ENCODE measurements at regions not wholly inside any gene's neighbourhood (a gene's known extent, or its start where the extent isn't known, plus 50 kb on each side); places are given as distances from the start of the nearest gene placed in this dataset.

DNA sequence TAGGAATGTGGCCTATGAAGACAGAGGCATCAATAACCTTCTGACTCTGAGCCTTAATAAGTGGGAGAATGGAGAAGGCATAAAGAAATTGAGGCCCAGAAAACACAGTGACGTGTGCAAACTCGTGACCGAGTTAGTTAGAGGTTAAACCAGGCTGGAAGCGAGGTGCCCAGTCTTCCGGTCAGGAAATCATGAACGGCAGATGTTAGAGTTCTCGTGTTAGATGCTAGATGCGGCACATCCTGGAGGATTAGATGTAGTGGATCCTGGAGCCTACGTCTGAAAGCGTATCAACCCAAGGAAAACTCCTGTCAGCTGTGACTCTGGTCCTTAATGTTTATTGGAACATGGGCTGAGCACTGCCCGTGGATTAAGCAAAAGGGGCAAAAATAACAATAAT, 275.9 kb downstream of the TCF7L2 start:
- H3K27ac ChIP-seq (replicated peaks; ENCODE audit: low read length), result no peak overlapping the region
- DNase-seq (ENCODE audit: low spot score), result no peak
- H3K36me3 ChIP-seq (replicated peaks in 1 of 2; ENCODE audit: control insufficient read depth in 2 of 2, insufficient read depth in 2 of 2, low read length in 2 of 2), result no peaks in the 10 kb centered on the region
- no peak overlapping the region for H3K9ac ChIP-seq (ENCODE audit: low read depth, low read length, poor library complexity)
- H3K23ac ChIP-seq (ENCODE audit: low read depth, low read length, poor library complexity), result no peak overlapping the region
- H3K9me3 ChIP-seq (replicated peaks in 1 of 2; ENCODE audit: control insufficient read depth in 2 of 2, insufficient read depth in 1 of 2, low read depth in 1 of 2, low read length in 2 of 2), result no peaks in the 10 kb centered on the region
- H3K4me2 ChIP-seq (ENCODE audit: insufficient read depth, low read length, poor library complexity, severe bottlenecking), result no peak overlapping the region
- no peak overlapping the region for H2BK120ac ChIP-seq (ENCODE audit: low read depth, low read length)
- H2AFZ ChIP-seq (ENCODE audit: low read length), result no peak overlapping the region
- H2BK5ac ChIP-seq (ENCODE audit: low read length), result no peak overlapping the region
- no peak overlapping the region for H3K18ac ChIP-seq (ENCODE audit: low read length)
- no peaks in the 10 kb centered on the region for H3K27me3 ChIP-seq (ENCODE audit: control insufficient read depth in 3 of 3, insufficient read depth in 3 of 3, low read depth in 1 of 3, low read length in 3 of 3)
- H2AK5ac ChIP-seq (ENCODE audit: low read depth, low read length), result no peak overlapping the region
- H4K91ac ChIP-seq (ENCODE audit: low read depth, low read length, poor library complexity), result no peak overlapping the region
- H3K79me1 ChIP-seq (ENCODE audit: low read depth, low read length), result no peaks in the 10 kb centered on the region
- no peak overlapping the region for H3K4ac ChIP-seq (ENCODE audit: low read length)
- no peak overlapping the region for H3K4me3 ChIP-seq (ENCODE audit: low read length in 2 of 2)
- WGBS, 2 donors (ENCODE audit: extremely low coverage in 2 of 2, insufficient read length in 2 of 2, insufficient replicate concordance in 1 of 2), result no CpG with 5 or more reads among the region's 11 CpGs
- H3K4me1 ChIP-seq (ENCODE audit: control insufficient read depth in 2 of 2, insufficient read depth in 1 of 2, low read depth in 1 of 2, low read length in 2 of 2), result peaks cover 2% of the 10 kb centered on the region in 2 donors
- H2BK15ac ChIP-seq (ENCODE audit: low read length), result no peak overlapping the region
- no peak overlapping the region for H3K14ac ChIP-seq (ENCODE audit: low read length)
- no peak overlapping the region for H4K8ac ChIP-seq (ENCODE audit: low read depth, low read length)
- H2BK12ac ChIP-seq (ENCODE audit: low read length), result no peak overlapping the region

DNA sequence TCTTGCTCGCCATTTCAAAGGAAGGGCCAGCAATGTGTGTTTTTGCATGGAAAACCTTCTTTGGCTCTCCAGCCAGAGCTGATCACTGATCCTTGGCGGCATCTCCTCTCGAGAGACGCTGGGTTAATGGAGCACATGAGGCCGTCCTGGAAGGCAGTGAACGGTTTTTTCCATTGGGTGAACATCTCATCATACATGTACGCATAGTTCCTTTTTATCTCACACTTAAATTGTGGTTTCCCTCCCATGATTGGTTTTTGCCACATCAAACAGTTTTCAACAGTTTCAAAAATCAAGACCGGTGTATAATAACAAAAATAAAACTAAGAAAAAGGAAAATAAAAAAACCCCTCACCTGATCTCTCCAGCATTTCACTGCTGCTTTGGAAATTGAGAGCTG, 276.4 kb downstream of the TCF7L2 start:
- no peak overlapping the region for H3K4ac ChIP-seq (ENCODE audit: low read length)
- no peaks in the 10 kb centered on the region for H3K79me1 ChIP-seq (ENCODE audit: low read depth, low read length)
- peaks cover 2% of the 10 kb centered on the region in 2 donors for H3K4me1 ChIP-seq (ENCODE audit: control insufficient read depth in 2 of 2, insufficient read depth in 1 of 2, low read depth in 1 of 2, low read length in 2 of 2)
- no peaks in the 10 kb centered on the region for H3K36me3 ChIP-seq (replicated peaks in 1 of 2; ENCODE audit: control insufficient read depth in 2 of 2, insufficient read depth in 2 of 2, low read length in 2 of 2)
- no peak overlapping the region for H4K8ac ChIP-seq (ENCODE audit: low read depth, low read length)
- no peak overlapping the region for H3K9ac ChIP-seq (ENCODE audit: low read depth, low read length, poor library complexity)
- WGBS, 2 donors (ENCODE audit: extremely low coverage in 2 of 2, insufficient read length in 2 of 2, insufficient replicate concordance in 1 of 2), result no CpG with 5 or more reads among the region's 8 CpGs
- H3K4me3 ChIP-seq (ENCODE audit: low read length in 2 of 2), result no peak overlapping the region
- H2BK12ac ChIP-seq (ENCODE audit: low read length), result no peak overlapping the region
- no peak overlapping the region for H3K23ac ChIP-seq (ENCODE audit: low read depth, low read length, poor library complexity)
- no peak overlapping the region for H3K27ac ChIP-seq (replicated peaks; ENCODE audit: low read length)
- no peaks in the 10 kb centered on the region for H3K27me3 ChIP-seq (ENCODE audit: control insufficient read depth in 3 of 3, insufficient read depth in 3 of 3, low read depth in 1 of 3, low read length in 3 of 3)
- no peak overlapping the region for H2BK5ac ChIP-seq (ENCODE audit: low read length)
- no peak overlapping the region for H3K4me2 ChIP-seq (ENCODE audit: insufficient read depth, low read length, poor library complexity, severe bottlenecking)
- H2BK120ac ChIP-seq (ENCODE audit: low read depth, low read length), result no peak overlapping the region
- no peak for DNase-seq (ENCODE audit: low spot score)
- no peak overlapping the region for H2BK15ac ChIP-seq (ENCODE audit: low read length)
- no peak overlapping the region for H3K14ac ChIP-seq (ENCODE audit: low read length)
- H2AK5ac ChIP-seq (ENCODE audit: low read depth, low read length), result no peak overlapping the region
- H4K91ac ChIP-seq (ENCODE audit: low read depth, low read length, poor library complexity), result no peak overlapping the region
- no peaks in the 10 kb centered on the region for H3K9me3 ChIP-seq (replicated peaks in 1 of 2; ENCODE audit: control insufficient read depth in 2 of 2, insufficient read depth in 1 of 2, low read depth in 1 of 2, low read length in 2 of 2)
- no peak overlapping the region for H2AFZ ChIP-seq (ENCODE audit: low read length)
- no peak overlapping the region for H3K18ac ChIP-seq (ENCODE audit: low read length)

GRCh38 chr10:113226831-113227445, 276.9 kb downstream of the TCF7L2 start:
- no peaks in the 10 kb centered on the region for H3K36me3 ChIP-seq (replicated peaks in 1 of 2; ENCODE audit: control insufficient read depth in 2 of 2, insufficient read depth in 2 of 2, low read length in 2 of 2)
- no peak overlapping the region for H3K4me2 ChIP-seq (ENCODE audit: insufficient read depth, low read length, poor library complexity, severe bottlenecking)
- no peak overlapping the region for H2BK120ac ChIP-seq (ENCODE audit: low read depth, low read length)
- no peak overlapping the region for H2AK5ac ChIP-seq (ENCODE audit: low read depth, low read length)
- no peak for DNase-seq (ENCODE audit: low spot score)
- H3K4me3 ChIP-seq (ENCODE audit: low read length in 2 of 2), result no peak overlapping the region
- no peak overlapping the region for H2BK15ac ChIP-seq (ENCODE audit: low read length)
- no peak overlapping the region for H3K14ac ChIP-seq (ENCODE audit: low read length)
- no peak overlapping the region for H2AFZ ChIP-seq (ENCODE audit: low read length)
- H3K4me1 ChIP-seq (ENCODE audit: control insufficient read depth in 2 of 2, insufficient read depth in 1 of 2, low read depth in 1 of 2, low read length in 2 of 2), result peaks cover 2% of the 10 kb centered on the region in 2 donors
- no peak overlapping the region for H3K9ac ChIP-seq (ENCODE audit: low read depth, low read length, poor library complexity)
- no peak overlapping the region for H4K8ac ChIP-seq (ENCODE audit: low read depth, low read length)
- no peak overlapping the region for H2BK5ac ChIP-seq (ENCODE audit: low read length)
- no peak overlapping the region for H3K27ac ChIP-seq (replicated peaks; ENCODE audit: low read length)
- no peaks in the 10 kb centered on the region for H3K79me1 ChIP-seq (ENCODE audit: low read depth, low read length)
- no peak overlapping the region for H3K23ac ChIP-seq (ENCODE audit: low read depth, low read length, poor library complexity)
- H3K27me3 ChIP-seq (ENCODE audit: control insufficient read depth in 3 of 3, insufficient read depth in 3 of 3, low read depth in 1 of 3, low read length in 3 of 3), result no peaks in the 10 kb centered on the region
- no peak overlapping the region for H3K18ac ChIP-seq (ENCODE audit: low read length)
- H4K91ac ChIP-seq (ENCODE audit: low read depth, low read length, poor library complexity), result no peak overlapping the region
- no peak overlapping the region for H3K4ac ChIP-seq (ENCODE audit: low read length)
- no peaks in the 10 kb centered on the region for H3K9me3 ChIP-seq (replicated peaks in 1 of 2; ENCODE audit: control insufficient read depth in 2 of 2, insufficient read depth in 1 of 2, low read depth in 1 of 2, low read length in 2 of 2)
- no CpG with 5 or more reads among the region's 8 CpGs for WGBS, 2 donors (ENCODE audit: extremely low coverage in 2 of 2, insufficient read length in 2 of 2, insufficient replicate concordance in 1 of 2)
- no peak overlapping the region for H2BK12ac ChIP-seq (ENCODE audit: low read length)

GRCh38 chr10:113228530-113228929, 278.5 kb downstream of the TCF7L2 start:
- Histone ChIP-seq H4K91ac (ENCODE audit: low read depth, low read length, poor library complexity) (no peak overlapping the region), H2BK15ac (ENCODE audit: low read length) (no peak overlapping the region), H4K8ac (ENCODE audit: low read depth, low read length) (no peak overlapping the region), H2BK5ac (ENCODE audit: low read length) (no peak overlapping the region), H3K14ac (ENCODE audit: low read length) (no peak overlapping the region), H3K36me3 (replicated peaks in 1 of 2; ENCODE audit: control insufficient read depth in 2 of 2, insufficient read depth in 2 of 2, low read length in 2 of 2) (no peaks in the 10 kb centered on the region), H3K18ac (ENCODE audit: low read length) (no peak overlapping the region), H3K4me1 (ENCODE audit: control insufficient read depth in 2 of 2, insufficient read depth in 1 of 2, low read depth in 1 of 2, low read length in 2 of 2) (peaks cover 2% of the 10 kb centered on the region in 2 donors), H3K9ac (ENCODE audit: low read depth, low read length, poor library complexity) (no peak overlapping the region), H3K4me3 (ENCODE audit: low read length in 2 of 2) (no peak overlapping the region), H2AK5ac (ENCODE audit: low read depth, low read length) (no peak overlapping the region), H3K23ac (ENCODE audit: low read depth, low read length, poor library complexity) (no peak overlapping the region), H3K79me1 (ENCODE audit: low read depth, low read length) (no peaks in the 10 kb centered on the region), H3K4ac (ENCODE audit: low read length) (no peak overlapping the region), H3K4me2 (ENCODE audit: insufficient read depth, low read length, poor library complexity, severe bottlenecking) (no peak overlapping the region), H2AFZ (ENCODE audit: low read length) (no peak overlapping the region), H2BK120ac (ENCODE audit: low read depth, low read length) (no peak overlapping the region), H3K27ac (replicated peaks; ENCODE audit: low read length) (no peak overlapping the region), H2BK12ac (ENCODE audit: low read length) (no peak overlapping the region), H3K27me3 (ENCODE audit: control insufficient read depth in 3 of 3, insufficient read depth in 3 of 3, low read depth in 1 of 3, low read length in 3 of 3) (no peaks in the 10 kb centered on the region), H3K9me3 (replicated peaks in 1 of 2; ENCODE audit: control insufficient read depth in 2 of 2, insufficient read depth in 1 of 2, low read depth in 1 of 2, low read length in 2 of 2) (no peaks in the 10 kb centered on the region)
- no peak for DNase-seq (ENCODE audit: low spot score)
- no CpG with 5 or more reads among the region's 7 CpGs for WGBS, 2 donors (ENCODE audit: extremely low coverage in 2 of 2, insufficient read length in 2 of 2, insufficient replicate concordance in 1 of 2)

All from neuronal stem cell (in vitro differentiated cells).